Activated CD8-positive, alpha-beta T cell treated with anti-CD3 and anti-CD28 coated beads, Interleukin-2, amount 10 ng/mL, durations not matched to agents 7 days and 5 days (primary cell): ENCODE measurements at regions not wholly inside any gene's neighbourhood (a gene's known extent, or its start where the extent isn't known, plus 50 kb on each side); places are given as distances from the start of the nearest gene placed in this dataset.

Experiments used
- ATAC-seq: fragments of 150-1000 bp; cut with Tn5 transposase; one replicate; pipeline ENCODE4 v1.10.0; 2021; ENCODE audit warnings: moderate library complexity
- CTCF ChIA-PET: fragments of 350-600 bp; sonication (Branson Sonifier 250); formaldehyde crosslinking; loops from one replicate; lab custom pipeline; 2021; ENCODE audit warnings: antibody characterized with exemption; lab: Charles Lee
- POLR2A ChIA-PET: fragments of 350-600 bp; sonication (Branson Sonifier 250); formaldehyde crosslinking; loops from one replicate; lab custom pipeline; 2021; ENCODE audit warnings: antibody characterized with exemption; lab: Charles Lee
- DNase-seq: peaks from one replicate; pipeline ENCODE4 v3.0.0-alpha.2; 2020
- H3K27ac Mint-ChIP-seq: one replicate; pipeline ENCODE4 v1.8.0; 2021; ENCODE audit warnings: mild to moderate bottlenecking, mixed read lengths
- H3K27me3 Mint-ChIP-seq: one replicate; pipeline ENCODE4 v1.8.0; 2021; ENCODE audit warnings: low read depth, mixed read lengths
- H3K36me3 Mint-ChIP-seq: one replicate; pipeline ENCODE4 v1.8.0; 2021; ENCODE audit warnings: low read depth, mixed read lengths
- H3K4me1 Mint-ChIP-seq: one replicate; pipeline ENCODE4 v1.8.0; 2021; ENCODE audit warnings: low read depth, mixed read lengths
- H3K4me3 Mint-ChIP-seq: one replicate; pipeline ENCODE4 v1.8.0; 2021; ENCODE audit warnings: mild to moderate bottlenecking, mixed read lengths
- H3K9me3 Mint-ChIP-seq: one replicate; pipeline ENCODE4 v1.8.0; 2022; ENCODE audit warnings: mixed read lengths; ENCODE audit not compliant: insufficient read depth

- Mint-ChIP-seq H3K36me3 (no peaks in the 10 kb centered on the region), H3K27me3 (no peaks in the 10 kb centered on the region), H3K4me3 (no peak overlapping the region), H3K4me1 (no peaks in the 10 kb centered on the region), H3K27ac (no peak overlapping the region), H3K9me3 (peaks cover 4% of the 10 kb centered on the region)
- DNase-seq, result no peak
- ChIA-PET POLR2A (no interaction called here), CTCF (no interaction called here)
- ATAC-seq, result no peak
These were observed 215.5 kb upstream of the VSTM2A start for GRCh38 chr7:54326592-54327167.

- ATAC-seq (no peak), DNase-seq (no peak)
- CTCF ChIA-PET, result interaction anchor here (0.5 kb wide), 1 partner anchor 160 kb away, joined by 3 read pairs; no protein-coding TSS in a partner anchor
- H3K36me3 Mint-ChIP-seq, result no peaks in the 10 kb centered on the region
- POLR2A ChIA-PET, result no interaction called here
- H3K4me3 Mint-ChIP-seq, result no peak overlapping the region
- H3K4me1 Mint-ChIP-seq, result no peaks in the 10 kb centered on the region
- H3K27ac Mint-ChIP-seq, result no peak overlapping the region
- peaks cover 19% of the 10 kb centered on the region for H3K9me3 Mint-ChIP-seq
- H3K27me3 Mint-ChIP-seq, result no peaks in the 10 kb centered on the region
These were observed 211.9 kb upstream of the VSTM2A start for GRCh38 chr7:54330216-54330800.

GRCh38 chr7:54331311-54331710 is 210.9 kb upstream of the VSTM2A start:
- DNase-seq, result no peak
- POLR2A ChIA-PET, result no interaction called here
- Mint-ChIP-seq H3K27ac (no peak overlapping the region), H3K9me3 (peaks cover 19% of the 10 kb centered on the region), H3K4me1 (no peaks in the 10 kb centered on the region), H3K4me3 (no peak overlapping the region), H3K27me3 (no peaks in the 10 kb centered on the region), H3K36me3 (no peaks in the 10 kb centered on the region)
- CTCF ChIA-PET, result no interaction called here
- ATAC-seq, result no peak

GRCh38 chr7:54332301-54332700 is 209.9 kb upstream of the VSTM2A start:
- Mint-ChIP-seq H3K9me3 (peaks cover 17% of the 10 kb centered on the region), H3K27ac (no peak overlapping the region), H3K36me3 (no peaks in the 10 kb centered on the region), H3K4me1 (no peaks in the 10 kb centered on the region), H3K27me3 (no peaks in the 10 kb centered on the region), H3K4me3 (no peak overlapping the region)
- CTCF ChIA-PET, result no interaction called here
- ATAC-seq (no peak), DNase-seq (no peak)
- POLR2A ChIA-PET, result no interaction called here

GRCh38 chr7:54333952-54334351 is 208.2 kb upstream of the VSTM2A start:
- H3K36me3 Mint-ChIP-seq, result no peaks in the 10 kb centered on the region
- POLR2A ChIA-PET, result no interaction called here
- ATAC-seq (no peak), DNase-seq (no peak)
- no peaks in the 10 kb centered on the region for H3K27me3 Mint-ChIP-seq
- H3K27ac Mint-ChIP-seq, result no peak overlapping the region
- H3K9me3 Mint-ChIP-seq, result peaks cover 14% of the 10 kb centered on the region
- H3K4me3 Mint-ChIP-seq, result no peak overlapping the region
- no peaks in the 10 kb centered on the region for H3K4me1 Mint-ChIP-seq
- CTCF ChIA-PET, result no interaction called here

- Mint-ChIP-seq H3K4me1 (no peaks in the 10 kb centered on the region), H3K27me3 (no peaks in the 10 kb centered on the region)
These were observed 205.4 kb upstream of the VSTM2A start for GRCh38 chr7:54336800-54337199.

GRCh38 chr7:54337466-54337865 is 204.7 kb upstream of the VSTM2A start:
- Mint-ChIP-seq H3K27ac (no peak overlapping the region), H3K36me3 (no peaks in the 10 kb centered on the region), H3K27me3 (no peaks in the 10 kb centered on the region), H3K9me3 (peaks cover 29% of the 10 kb centered on the region), H3K4me3 (no peak overlapping the region), H3K4me1 (no peaks in the 10 kb centered on the region)
- POLR2A ChIA-PET, result no interaction called here
- ATAC-seq, result no peak
- CTCF ChIA-PET, result no interaction called here
- no peak for DNase-seq

More at GRCh38 chr7:54336800-54337199, 205.4 kb upstream of the VSTM2A start:
- Mint-ChIP-seq H3K36me3 (no peaks in the 10 kb centered on the region), H3K9me3 (peaks cover 26% of the 10 kb centered on the region), H3K4me3 (no peak overlapping the region), H3K27ac (no peak overlapping the region)
- DNase-seq, result no peak
- ChIA-PET CTCF (no interaction called here), POLR2A (no interaction called here)
- ATAC-seq, result no peak

- no peak overlapping the region for H3K4me3 Mint-ChIP-seq
- no peak for DNase-seq
- peaks cover 29% of the 10 kb centered on the region for H3K9me3 Mint-ChIP-seq
- ChIA-PET CTCF (no interaction called here), POLR2A (no interaction called here)
- H3K27ac Mint-ChIP-seq, result no peak overlapping the region
- ATAC-seq, result no peak
- H3K4me1 Mint-ChIP-seq, result no peaks in the 10 kb centered on the region
- no peaks in the 10 kb centered on the region for H3K27me3 Mint-ChIP-seq
- no peaks in the 10 kb centered on the region for H3K36me3 Mint-ChIP-seq
These were observed 203.9 kb upstream of the VSTM2A start for GRCh38 chr7:54338319-54338718.

- no peak for ATAC-seq
These were observed 203.1 kb upstream of the VSTM2A start for GRCh38 chr7:54339073-54339472.

GRCh38 chr7:54342458-54342857 is 199.7 kb upstream of the VSTM2A start:
- Mint-ChIP-seq H3K4me1 (no peaks in the 10 kb centered on the region), H3K9me3 (peaks cover 24% of the 10 kb centered on the region), H3K4me3 (no peak overlapping the region), H3K36me3 (no peaks in the 10 kb centered on the region), H3K27ac (no peak overlapping the region), H3K27me3 (no peaks in the 10 kb centered on the region)
- no peak for DNase-seq
- POLR2A ChIA-PET, result no interaction called here
- CTCF ChIA-PET, result no interaction called here
- no peak for ATAC-seq

More at GRCh38 chr7:54339073-54339472, 203.1 kb upstream of the VSTM2A start:
- DNase-seq, result no peak
- Mint-ChIP-seq H3K36me3 (no peaks in the 10 kb centered on the region), H3K4me3 (no peak overlapping the region), H3K4me1 (no peaks in the 10 kb centered on the region), H3K9me3 (peaks cover 22% of the 10 kb centered on the region), H3K27ac (no peak overlapping the region), H3K27me3 (no peaks in the 10 kb centered on the region)
- ChIA-PET CTCF (no interaction called here), POLR2A (no interaction called here)

- Mint-ChIP-seq H3K9me3 (peaks cover 24% of the 10 kb centered on the region), H3K4me1 (no peaks in the 10 kb centered on the region), H3K27ac (no peak overlapping the region), H3K27me3 (no peaks in the 10 kb centered on the region), H3K36me3 (no peaks in the 10 kb centered on the region), H3K4me3 (no peak overlapping the region)
- ChIA-PET POLR2A (no interaction called here), CTCF (no interaction called here)
- DNase-seq (no peak), ATAC-seq (no peak)
These were observed 198.7 kb upstream of the VSTM2A start for GRCh38 chr7:54343511-54343910.

- POLR2A ChIA-PET, result no interaction called here
- Mint-ChIP-seq H3K27ac (no peak overlapping the region), H3K4me1 (no peaks in the 10 kb centered on the region), H3K9me3 (peaks cover 18% of the 10 kb centered on the region), H3K27me3 (no peaks in the 10 kb centered on the region), H3K36me3 (no peaks in the 10 kb centered on the region), H3K4me3 (no peak overlapping the region)
- ATAC-seq (no peak), DNase-seq (no peak)
- CTCF ChIA-PET, result no interaction called here
These were observed 196.4 kb upstream of the VSTM2A start for GRCh38 chr7:54345746-54346145.

- ChIA-PET POLR2A (no interaction called here), CTCF (no interaction called here)
- Mint-ChIP-seq H3K27me3 (no peaks in the 10 kb centered on the region), H3K36me3 (no peaks in the 10 kb centered on the region), H3K4me1 (no peaks in the 10 kb centered on the region), H3K4me3 (no peak overlapping the region), H3K9me3 (peaks cover 17% of the 10 kb centered on the region), H3K27ac (no peak overlapping the region)
- ATAC-seq, result no peak
- DNase-seq, result no peak
These were observed 192.9 kb upstream of the VSTM2A start for GRCh38 chr7:54349229-54349628.
